ENCODE measurements at regions not wholly inside any gene's neighbourhood (a gene's known extent, or its start where the extent isn't known, plus 50 kb on each side); places are given as distances from the start of the nearest gene placed in this dataset.

DNA sequence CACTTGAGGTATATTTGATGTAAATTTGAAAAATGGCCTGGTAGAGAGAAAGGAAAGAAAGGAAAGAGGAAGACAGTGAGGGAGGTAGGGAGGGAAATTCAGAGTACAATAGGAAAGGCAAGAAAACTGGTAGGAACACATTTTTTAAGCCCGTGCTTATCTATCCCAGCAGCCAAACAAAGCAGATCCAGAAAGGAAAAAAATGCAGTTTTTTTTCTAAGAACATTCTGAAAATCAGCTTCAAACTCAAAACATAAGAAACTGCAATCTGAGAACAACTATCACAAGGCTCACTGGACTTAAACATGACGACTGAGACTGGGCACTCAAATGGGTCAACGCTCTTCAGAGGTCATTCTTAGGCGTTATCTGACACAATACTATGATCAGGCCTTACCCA, 408.3 kb upstream of the DDI1 start:
- no peak for TF ChIP-seq CTCF (IDR thresholded peaks at IDR 0.05; ENCODE audit: low read depth, low read length, missing control alignments)
- no peak overlapping the region for H3K4me3 ChIP-seq (replicated peaks; ENCODE audit: low read depth, low read length)
- DNase-seq (ENCODE audit: extremely low read depth, low read depth) = no peak

DNA sequence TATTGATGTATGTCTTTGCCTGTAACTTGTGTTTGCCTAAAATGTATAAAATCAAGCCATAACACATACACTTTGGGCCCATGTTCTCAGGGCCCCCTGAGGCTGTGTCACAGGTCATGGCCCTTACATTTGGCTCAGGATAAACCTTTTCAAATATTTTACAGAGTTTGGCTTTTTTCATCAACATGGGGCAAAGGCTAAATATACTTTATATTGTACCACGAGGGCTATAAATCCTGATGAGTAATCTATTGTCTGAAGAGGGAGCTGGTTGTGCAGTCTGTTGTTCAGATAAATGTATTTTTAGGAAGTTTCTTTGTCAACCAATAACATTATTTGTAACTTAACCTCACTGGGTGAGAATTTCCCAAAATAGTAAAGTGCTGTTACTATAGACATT, 404.6 kb upstream of the DDI1 start:
- no peak overlapping the region for H3K4me3 ChIP-seq (replicated peaks; ENCODE audit: low read depth, low read length)
- no peak for TF ChIP-seq CTCF (IDR thresholded peaks at IDR 0.05; ENCODE audit: low read depth, low read length, missing control alignments)
- DNase-seq (ENCODE audit: extremely low read depth, low read depth) = no peak

DNA sequence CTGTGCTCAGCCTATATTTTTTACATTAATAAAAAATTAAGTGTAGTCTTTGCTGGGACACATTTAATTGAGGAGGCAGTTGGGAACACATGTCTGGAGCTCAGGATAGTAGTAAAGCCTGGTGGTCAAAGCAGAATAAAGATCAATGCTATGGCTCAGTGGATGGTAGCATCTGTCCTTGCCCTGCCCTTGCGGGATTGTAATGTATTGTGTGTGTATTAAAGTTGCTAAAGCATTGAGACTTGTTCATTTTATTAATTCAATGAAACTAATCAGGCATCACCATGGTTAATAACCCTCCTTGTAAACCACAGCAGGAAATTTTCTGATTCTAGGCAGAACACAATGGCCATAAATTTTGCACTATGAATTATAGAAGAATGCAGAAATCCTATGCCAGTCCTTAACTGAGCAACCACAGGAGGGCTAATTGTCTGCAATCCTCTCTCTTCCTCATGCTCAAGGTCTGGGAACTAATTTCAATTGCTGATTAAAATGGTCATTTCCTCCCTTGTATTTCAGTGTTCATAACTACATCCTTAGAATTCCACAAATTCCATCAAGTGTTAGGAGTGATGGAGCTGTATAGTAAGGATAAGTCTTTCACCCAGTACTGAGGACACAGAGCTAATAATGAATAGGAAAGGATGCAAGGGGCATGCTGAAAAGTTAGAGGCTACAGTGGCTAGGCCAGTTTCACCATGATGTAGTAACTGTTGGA, 403.2 kb upstream of the DDI1 start:
- no peak for DNase-seq (ENCODE audit: extremely low read depth, low read depth)
- no peak overlapping the region for H3K4me3 ChIP-seq (replicated peaks; ENCODE audit: low read depth, low read length)
- no peak for TF ChIP-seq CTCF (IDR thresholded peaks at IDR 0.05; ENCODE audit: low read depth, low read length, missing control alignments)

DNA sequence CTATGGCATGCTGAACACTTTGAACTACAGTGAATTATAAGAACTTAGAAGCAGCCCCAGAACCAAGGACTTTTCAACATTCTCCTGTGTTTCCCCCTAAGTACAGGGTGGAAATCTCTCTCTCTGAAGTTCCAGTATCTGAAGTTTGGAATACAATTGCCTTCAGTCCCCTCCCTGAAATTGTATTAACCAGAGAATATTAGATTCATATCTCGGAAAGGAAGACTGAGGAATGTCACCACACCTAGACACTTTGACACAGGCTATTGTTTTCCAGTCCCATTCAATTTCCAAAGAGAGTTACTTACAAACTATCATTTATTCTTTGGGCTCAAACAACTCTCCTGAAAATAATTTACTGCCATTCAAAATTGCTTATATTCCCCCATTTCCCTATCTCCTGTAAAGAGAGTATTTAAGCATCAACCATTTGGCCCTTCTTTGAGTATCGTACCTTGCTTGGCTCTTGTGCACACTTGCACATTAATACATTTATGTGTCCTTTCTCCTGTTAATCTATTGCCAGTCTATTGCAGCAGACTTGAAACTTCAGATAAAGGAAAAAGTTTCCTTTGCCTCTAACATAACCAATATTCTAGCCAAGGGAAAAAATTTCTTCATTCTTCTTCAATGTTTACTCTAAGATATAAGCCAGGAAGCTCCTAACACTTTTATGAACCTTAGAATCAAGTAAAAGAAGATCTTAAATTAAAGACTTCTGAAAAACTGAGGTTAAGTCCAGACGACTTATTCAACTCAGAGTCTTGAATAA, 402.4 kb upstream of the DDI1 start:
- no peak overlapping the region for H3K4me3 ChIP-seq (replicated peaks; ENCODE audit: low read depth, low read length)
- DNase-seq (ENCODE audit: extremely low read depth, low read depth) = no peak
- TF ChIP-seq CTCF (IDR thresholded peaks at IDR 0.05; ENCODE audit: low read depth, low read length, missing control alignments) = no peak

GRCh38 chr11:103636232-103636631, 400.2 kb upstream of the DDI1 start:
- DNase-seq (ENCODE audit: extremely low read depth, low read depth) = no peak
- H3K4me3 ChIP-seq (replicated peaks; ENCODE audit: low read depth, low read length) = no peak overlapping the region
- no peak for TF ChIP-seq CTCF (IDR thresholded peaks at IDR 0.05; ENCODE audit: low read depth, low read length, missing control alignments)

DNA sequence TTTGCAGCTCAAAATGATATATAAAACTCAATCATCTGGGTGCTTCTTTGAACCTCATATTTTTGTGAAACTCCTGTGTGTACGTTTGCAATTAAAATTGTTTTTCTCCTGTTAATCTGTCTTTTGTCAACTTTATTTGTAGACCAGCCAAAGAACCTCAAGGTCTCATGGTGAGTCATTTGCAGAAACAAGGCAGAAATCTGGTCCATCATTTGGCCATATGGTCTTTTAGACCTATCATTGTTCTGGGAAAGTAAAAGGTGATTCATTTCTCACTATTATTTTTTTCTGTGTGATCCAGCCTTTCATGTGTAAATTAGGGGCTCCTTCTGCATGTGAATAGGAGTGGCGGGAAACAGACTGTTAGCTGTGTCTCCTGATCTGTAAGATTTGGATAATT, 399.1 kb upstream of the DDI1 start:
- no peak overlapping the region for H3K4me3 ChIP-seq (replicated peaks; ENCODE audit: low read depth, low read length)
- TF ChIP-seq CTCF (IDR thresholded peaks at IDR 0.05; ENCODE audit: low read depth, low read length, missing control alignments) = no peak
- no peak for DNase-seq (ENCODE audit: extremely low read depth, low read depth)

Data from HFF-Myc (cell line).